NCI-H2107 treated with DMSO at 0.1 percent for 48 hours (cell line): ENCODE measurements at regions not wholly inside any gene's neighbourhood (a gene's known extent, or its start where the extent isn't known, plus 50 kb on each side); places are given as distances from the start of the nearest gene placed in this dataset.
A peak's percentile ranks its signal among the peaks of the same experiment; 100 is the strongest.
"Not testable (repeated sequence)": the region's sequence is repeated elsewhere in the genome, so short reads cannot be mapped to it uniquely, and the experiment has no call there.

Source experiments
- DNase-seq: peaks from one replicate; lab custom pipeline; 2025; ENCODE audit not compliant: unreplicated experiment; lab: John Stamatoyannopoulos, UW

DNA sequence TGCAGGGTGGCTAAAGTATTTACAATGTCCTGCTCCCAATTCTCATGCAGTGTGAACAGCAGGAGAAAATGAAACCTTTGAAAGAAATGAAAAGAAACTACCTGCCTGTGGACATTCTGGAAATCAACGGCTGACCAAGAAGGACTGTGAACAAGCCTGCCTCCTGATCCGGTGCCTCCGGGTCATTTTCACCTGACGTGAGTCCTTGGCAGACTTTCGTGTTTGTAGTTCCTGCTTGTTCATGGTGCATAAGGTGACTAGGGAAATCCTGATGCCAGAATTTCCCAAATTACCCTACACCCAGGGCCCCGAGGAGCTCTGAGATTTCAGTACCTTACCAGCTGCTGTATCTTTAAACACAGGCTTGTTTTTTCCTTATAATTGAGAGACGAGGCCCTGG, 317.5 kb downstream of the TLE1 start:
- DNase-seq = no peak

GRCh38 chr9:81370650-81371049, 318.7 kb downstream of the TLE1 start:
- DNase-seq = peak; percentile 27

GRCh38 chr9:81370096-81370495, 319.3 kb downstream of the TLE1 start:
- DNase-seq = no peak

DNA sequence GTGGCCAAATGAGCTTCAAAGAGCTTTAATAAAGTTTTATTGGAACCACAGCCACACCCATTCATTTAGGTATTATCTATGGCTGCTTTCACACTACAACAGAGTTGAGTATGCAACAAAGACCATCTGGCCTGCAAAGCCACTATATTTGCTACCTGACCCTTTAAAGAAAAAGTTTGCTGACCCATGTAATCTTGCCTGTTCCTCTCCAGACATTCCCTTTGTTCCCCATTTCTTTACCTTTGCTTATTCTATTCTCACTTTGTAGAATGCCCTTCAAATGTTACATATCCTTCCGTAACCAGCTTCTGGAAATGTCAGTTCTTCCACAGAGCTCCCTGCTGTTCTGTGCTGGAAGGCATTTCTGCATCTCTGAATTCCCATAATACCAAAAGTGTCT, 320.2 kb downstream of the TLE1 start:
- no peak for DNase-seq

DNA sequence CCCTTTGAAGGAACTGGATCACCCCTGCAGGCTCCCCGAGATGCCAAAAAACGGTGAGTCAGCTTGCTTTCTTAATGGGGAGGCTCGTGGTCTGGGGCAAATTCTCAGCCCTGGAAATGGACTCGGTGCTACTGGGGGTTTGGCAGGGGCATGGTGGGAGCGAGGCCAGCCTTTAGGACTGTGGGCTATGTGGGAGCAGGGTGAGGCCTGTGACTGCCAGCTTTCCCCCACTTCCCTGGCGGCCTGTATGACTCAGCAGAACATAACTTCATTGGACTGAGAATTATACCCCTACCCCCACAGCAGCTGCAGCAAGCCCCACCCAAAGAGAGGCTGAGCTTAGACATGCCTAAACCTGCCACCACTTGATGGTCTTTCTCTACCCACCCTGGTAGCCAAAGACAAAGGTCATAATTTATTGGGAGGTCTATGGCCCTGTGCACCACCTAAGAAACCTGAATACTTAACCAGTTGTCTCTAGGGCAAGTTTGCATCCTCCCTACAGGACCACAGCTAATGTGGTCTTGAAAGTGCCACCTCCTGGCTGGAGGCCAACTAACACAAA, 325.3 kb downstream of the TLE1 start:
- no peak for DNase-seq

- DNase-seq = no peak
These were observed 328.1 kb downstream of the TLE1 start for GRCh38 chr9:81361296-81361695.

GRCh38 chr9:81351166-81351565, 338.2 kb downstream of the TLE1 start:
- no peak for DNase-seq

- no peak for DNase-seq
These were observed 345.0 kb downstream of the TLE1 start for GRCh38 chr9:81344366-81344765.

DNA sequence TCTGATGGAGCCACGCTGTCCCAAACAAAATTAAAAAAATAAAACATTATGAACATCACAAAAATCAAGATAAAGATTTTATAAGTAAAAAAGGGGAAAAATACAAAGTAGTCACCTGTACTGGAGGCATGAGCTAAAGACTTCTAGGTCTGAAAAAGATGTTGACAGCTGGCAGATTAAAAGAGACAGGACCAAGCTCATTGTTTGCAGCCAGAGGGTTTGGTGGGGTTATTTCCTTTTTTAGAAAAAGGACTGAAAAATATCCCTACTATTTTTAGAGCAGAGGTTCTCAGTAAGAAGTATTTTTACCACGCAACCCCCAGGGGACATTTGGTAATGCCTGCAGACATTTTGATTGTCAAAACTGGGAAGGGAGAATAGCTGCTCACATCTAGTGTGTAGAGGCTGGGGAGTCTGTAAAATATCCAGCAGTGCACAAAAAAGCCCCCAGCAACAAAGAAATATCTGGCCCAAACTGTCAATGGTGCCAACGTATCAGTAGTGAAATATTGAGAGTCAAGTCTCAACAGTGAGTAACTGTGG, 353.4 kb downstream of the TLE1 start:
- no peak for DNase-seq

- DNase-seq = no peak
These were observed 367.8 kb downstream of the TLE1 start for GRCh38 chr9:81321551-81321950.

DNA sequence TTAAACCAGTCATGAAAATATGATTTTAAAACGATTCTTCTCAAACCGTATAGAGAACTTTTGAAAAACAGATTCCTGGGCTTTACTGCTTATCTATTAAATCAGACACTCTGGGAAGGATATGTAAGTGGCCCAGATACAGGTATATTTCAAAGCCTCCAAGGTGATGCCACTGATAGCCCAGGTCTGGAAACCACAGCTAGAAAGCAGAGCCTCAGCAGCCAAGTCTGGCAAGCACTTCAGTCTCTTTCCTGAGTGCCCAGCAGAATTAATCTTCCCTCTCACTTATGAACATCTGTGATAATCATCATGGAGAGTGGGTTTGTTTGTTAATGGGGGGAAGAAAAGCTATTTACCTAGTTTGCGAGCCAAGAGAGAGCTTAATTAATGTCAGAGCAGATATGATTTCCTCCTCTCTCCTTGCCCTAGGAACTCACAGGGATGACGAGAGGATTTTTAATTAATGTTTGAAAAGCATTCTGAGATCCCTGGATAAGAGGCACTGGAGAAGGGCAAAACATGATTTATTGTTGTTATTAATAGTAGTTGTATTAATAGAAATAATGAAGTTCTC, 368.4 kb downstream of the TLE1 start:
- DNase-seq = no peak

- DNase-seq = no peak
These were observed 370.8 kb downstream of the TLE1 start for GRCh38 chr9:81318571-81318970.

GRCh38 chr9:81317939-81318338, 371.4 kb downstream of the TLE1 start:
- DNase-seq = no peak

GRCh38 chr9:81317223-81317622, 372.1 kb downstream of the TLE1 start:
- no peak for DNase-seq

GRCh38 chr9:81314490-81314889, 374.9 kb downstream of the TLE1 start:
- no peak for DNase-seq

DNA sequence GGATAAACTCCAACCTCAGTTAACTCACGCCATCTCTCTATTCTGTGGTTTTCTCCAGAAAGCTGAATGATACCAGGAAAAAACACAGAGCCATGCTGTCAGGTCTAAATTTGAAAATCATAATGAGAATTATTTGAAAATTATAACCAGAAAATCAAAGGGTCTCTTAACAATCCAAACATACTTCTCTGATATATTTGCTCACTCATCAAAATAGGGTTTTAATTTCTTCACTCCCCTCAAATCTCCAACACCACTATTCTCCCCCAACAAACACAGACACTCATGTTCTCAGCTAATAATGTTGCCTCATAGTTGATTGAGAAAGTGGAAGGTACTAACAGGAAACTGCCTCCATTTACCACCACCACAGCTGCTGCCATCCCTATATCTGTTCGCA, 375.5 kb downstream of the TLE1 start:
- no peak for DNase-seq

DNA sequence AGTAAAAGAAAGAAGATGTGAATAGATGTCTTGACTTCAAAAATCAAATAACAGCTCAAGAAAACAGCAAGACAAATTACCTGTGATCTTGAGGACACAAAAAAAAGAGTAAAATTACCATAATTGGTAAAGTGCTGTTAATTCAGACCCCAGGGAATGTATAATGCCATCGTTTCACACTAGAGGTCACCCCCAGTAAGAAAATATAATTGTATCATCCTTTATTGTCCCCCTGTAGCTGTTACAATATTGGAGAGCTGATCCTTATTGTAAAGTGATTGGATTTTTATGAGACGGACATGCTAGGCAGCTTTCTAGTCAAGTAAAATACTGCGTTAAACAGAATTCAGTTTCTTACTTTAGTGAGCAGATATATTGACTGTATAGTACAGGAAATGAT, 377.0 kb downstream of the TLE1 start:
- DNase-seq = no peak

GRCh38 chr9:81308404-81308803, 380.9 kb downstream of the TLE1 start:
- no peak for DNase-seq

- DNase-seq = not testable (repeated sequence)
These were observed 381.6 kb downstream of the TLE1 start for GRCh38 chr9:81307791-81308190.

- no peak for DNase-seq
These were observed 383.7 kb downstream of the TLE1 start for GRCh38 chr9:81305561-81306182.

DNA sequence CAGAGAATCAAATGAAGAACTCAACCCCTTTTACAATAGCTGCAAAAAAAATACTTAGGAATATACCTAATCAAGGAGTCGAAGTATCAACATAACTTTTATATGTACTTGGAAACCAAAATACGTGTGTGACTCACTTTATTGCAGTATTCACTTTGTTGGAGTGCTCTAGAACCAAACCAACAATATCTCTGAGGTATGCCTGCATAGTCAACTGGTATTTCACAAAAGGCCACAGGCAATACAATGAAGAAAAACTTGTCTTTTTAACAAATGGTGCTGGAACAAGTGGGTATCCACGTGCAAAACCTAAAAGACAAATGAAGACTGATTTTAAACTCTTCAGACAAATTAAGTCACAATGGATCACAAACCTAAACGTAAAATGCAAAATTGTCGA, 385.7 kb downstream of the TLE1 start:
- no peak for DNase-seq

DNA sequence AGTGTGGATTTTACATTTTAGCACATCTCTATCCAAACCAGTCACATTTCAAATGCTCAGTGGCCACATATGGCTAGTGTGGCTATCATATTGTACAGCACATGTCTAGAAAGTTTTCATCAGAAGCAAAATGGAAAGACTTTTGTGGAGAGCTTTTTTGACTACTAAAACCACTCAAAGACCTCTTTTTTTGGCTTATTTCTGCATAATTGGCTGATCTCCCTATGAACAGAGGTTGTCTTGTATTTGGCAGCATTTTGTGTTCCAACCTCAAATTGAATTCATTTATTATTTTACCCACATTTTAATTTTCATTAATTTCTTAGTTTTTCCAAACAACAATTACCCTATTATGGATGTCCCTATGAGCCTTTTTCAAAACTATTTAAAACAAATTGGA, 395.7 kb downstream of the TLE1 start:
- no peak for DNase-seq
